ENCODE measurements at regions not wholly inside any gene's neighbourhood (a gene's known extent, or its start where the extent isn't known, plus 50 kb on each side); places are given as distances from the start of the nearest gene placed in this dataset.

GRCh38 chr7:68679459-68680234 lies 918.6 kb upstream of the AUTS2 start:
- no peak for TF ChIP-seq CTCF (IDR thresholded peaks at IDR 0.05; ENCODE audit: low read depth, low read length)
- H3K4me3 ChIP-seq (ENCODE audit: low read depth, low read length), result no peak overlapping the region

- H3K4me3 ChIP-seq (ENCODE audit: low read depth, low read length), result no peak overlapping the region
- no peak for TF ChIP-seq CTCF (IDR thresholded peaks at IDR 0.05; ENCODE audit: low read depth, low read length)
These were observed 917.9 kb upstream of the AUTS2 start for GRCh38 chr7:68680235-68680872.

- no peak for TF ChIP-seq CTCF (IDR thresholded peaks at IDR 0.05; ENCODE audit: low read depth, low read length)
- H3K4me3 ChIP-seq (ENCODE audit: low read depth, low read length), result no peak overlapping the region
These were observed 915.4 kb upstream of the AUTS2 start for GRCh38 chr7:68682910-68683309.

- TF ChIP-seq CTCF (IDR thresholded peaks at IDR 0.05; ENCODE audit: low read depth, low read length), result no peak
- no peak overlapping the region for H3K4me3 ChIP-seq (ENCODE audit: low read depth, low read length)
These were observed 913.9 kb upstream of the AUTS2 start for GRCh38 chr7:68684246-68684839.

GRCh38 chr7:68684996-68685395 lies 913.3 kb upstream of the AUTS2 start:
- no peak for TF ChIP-seq CTCF (IDR thresholded peaks at IDR 0.05; ENCODE audit: low read depth, low read length)
- no peak overlapping the region for H3K4me3 ChIP-seq (ENCODE audit: low read depth, low read length)

- no peak for TF ChIP-seq CTCF (IDR thresholded peaks at IDR 0.05; ENCODE audit: low read depth, low read length)
These were observed 909.7 kb upstream of the AUTS2 start for GRCh38 chr7:68688416-68689086.

More at GRCh38 chr7:68688416-68689086, 909.7 kb upstream of the AUTS2 start:
- H3K4me3 ChIP-seq (ENCODE audit: low read depth, low read length), result no peak overlapping the region
